HG03097 (cell line): ENCODE measurements at regions not wholly inside any gene's neighbourhood (a gene's known extent, or its start where the extent isn't known, plus 50 kb on each side); places are given as distances from the start of the nearest gene placed in this dataset.
"Not testable (repeated sequence)": the region's sequence is repeated elsewhere in the genome, so short reads cannot be mapped to it uniquely, and the experiment has no call there.

ENCODE experiments used
- ATAC-seq: cut with Tn5 transposase; IDR thresholded peaks from one replicate; pipeline ENCODE4 v1.9.1; 2021; ENCODE audit not compliant: unreplicated experiment, low FRiP score

- ATAC-seq: not testable (repeated sequence)
These were observed 412.7 kb upstream of the WSB1 start for GRCh38 chr17:26881195-26881594.

DNA sequence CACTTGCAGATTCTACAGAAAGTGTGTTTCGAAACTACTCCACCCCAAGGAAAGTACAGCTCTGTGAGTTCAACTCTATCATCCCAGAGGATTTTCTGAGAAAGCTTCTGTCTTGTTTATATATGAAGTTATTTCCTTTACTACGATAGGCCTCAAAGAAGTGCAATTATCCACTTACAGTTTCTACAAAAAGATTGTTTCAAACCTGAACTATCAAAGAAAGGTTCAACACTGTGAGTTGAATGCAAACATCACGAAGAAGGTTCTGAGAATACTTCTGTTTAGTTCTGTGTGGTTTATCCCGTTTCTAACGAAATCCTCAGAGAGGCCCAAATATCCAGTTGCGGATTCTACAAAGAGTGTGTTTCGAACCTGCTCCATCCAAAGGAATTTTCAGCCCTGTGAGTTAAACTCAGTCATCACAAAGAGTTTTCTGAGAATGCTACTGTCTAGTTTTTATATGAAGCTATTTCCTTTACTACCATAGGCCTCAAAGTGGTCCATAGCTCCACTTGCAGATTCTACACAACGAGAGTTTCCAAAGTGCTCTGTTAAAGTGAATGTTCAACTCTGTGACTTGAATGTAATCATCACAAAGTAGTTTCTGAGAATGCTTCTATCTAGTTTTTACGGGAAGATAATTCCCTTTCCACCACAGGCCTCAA is 411.7 kb upstream of the WSB1 start:
- ATAC-seq: peak; percentile 80

DNA sequence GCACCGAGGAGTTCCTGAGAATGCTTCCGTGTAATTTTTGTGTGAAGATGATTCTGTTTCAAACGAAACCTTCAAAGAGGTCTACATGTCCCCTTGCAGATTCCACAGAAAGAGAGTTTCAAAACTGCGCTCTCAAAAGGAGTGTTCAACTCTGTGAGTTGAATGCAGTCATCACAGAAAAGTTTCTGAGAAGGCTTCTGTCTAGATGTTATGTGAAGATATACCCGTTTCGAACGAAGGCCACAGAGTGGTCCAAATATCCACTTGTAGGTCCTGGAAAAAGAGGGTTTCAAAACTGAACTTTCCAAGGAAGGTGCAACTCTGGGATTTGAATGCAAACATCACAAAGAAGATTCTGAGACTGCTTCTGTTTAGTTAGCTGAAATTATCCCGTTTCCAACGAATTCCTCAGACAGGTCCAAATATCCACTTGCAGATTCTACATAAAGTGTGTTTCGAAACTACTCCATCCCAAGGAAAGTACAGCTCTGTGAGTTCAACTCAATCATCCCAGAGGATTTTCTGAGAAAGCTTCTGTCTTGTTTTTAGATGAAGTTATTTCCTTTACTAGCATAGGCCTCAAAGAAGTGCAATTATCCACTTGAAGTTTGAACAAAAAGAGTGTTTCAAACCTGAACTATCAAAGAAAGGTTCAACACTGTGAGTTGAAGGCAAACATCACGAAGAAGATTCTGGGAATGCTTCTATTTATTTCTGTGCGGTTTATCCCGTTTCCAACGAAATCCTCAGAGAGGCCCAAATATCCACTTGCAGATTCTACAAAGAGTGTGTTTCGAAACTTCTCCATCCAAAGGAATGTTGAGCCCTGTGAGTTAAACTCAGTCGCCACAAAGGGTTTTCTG is 409.8 kb upstream of the WSB1 start:
- not testable (repeated sequence) for ATAC-seq

DNA sequence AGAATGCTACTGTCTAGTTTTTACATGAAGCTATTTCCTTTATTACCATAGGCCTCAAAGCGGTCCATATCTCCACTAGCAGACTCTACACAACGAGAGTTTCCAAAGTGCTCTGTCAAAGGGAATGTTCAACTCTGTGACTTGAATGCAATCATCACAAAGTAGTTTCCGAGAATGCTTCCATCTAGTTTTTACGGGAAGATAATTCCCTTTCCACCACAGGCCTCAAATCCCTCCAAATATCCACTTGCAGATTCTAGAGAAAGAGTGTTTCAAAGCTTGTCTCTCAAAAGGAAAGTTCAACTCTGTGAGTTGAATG is 409.2 kb upstream of the WSB1 start:
- ATAC-seq: not testable (repeated sequence)

DNA sequence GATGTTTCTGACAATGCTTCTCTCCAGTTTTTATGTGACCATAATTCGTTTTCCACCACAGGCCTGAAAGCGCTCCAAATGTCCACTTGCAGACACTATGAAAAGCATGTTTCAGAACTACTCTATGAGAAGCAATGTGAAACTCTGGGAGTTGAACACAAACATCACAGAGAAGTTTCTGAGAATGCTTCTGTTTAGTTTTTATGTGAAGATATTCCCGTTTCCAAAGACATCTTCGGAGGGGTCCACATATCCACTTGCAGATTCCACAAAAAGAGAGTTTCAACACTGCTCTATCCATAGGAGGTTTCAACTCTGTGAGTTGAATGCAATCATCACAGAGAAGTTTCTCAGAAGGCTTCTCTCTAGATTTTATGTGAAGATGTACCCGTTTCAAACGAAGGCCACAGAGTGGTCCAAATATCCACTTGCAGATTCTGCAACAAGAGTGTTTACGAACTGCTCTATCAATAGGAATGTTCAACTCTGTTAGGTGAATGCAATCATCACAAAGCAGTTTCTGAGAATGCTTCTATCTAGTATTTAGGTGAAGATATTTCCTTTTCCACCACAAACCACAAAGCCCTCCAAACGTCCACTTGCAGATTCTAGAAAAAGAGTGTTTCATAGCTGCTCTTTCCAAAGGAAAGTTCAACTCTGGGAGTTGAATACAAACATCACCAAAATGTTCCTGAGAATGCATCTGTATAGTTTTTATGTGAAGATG is 408.5 kb upstream of the WSB1 start:
- not testable (repeated sequence) for ATAC-seq
